GM10266 (cell line): ENCODE measurements at regions not wholly inside any gene's neighbourhood (a gene's known extent, or its start where the extent isn't known, plus 50 kb on each side); places are given as distances from the start of the nearest gene placed in this dataset.

Source experiments
- DNase-seq: peaks from one replicate; pipeline ENCODE4 v3.0.0; 2012; ENCODE audit errors: extremely low spot score
- CTCF ChIP-seq: IDR thresholded peaks from 2 replicates; pipeline ENCODE4 v1.5.1; 2012; ENCODE audit warnings: mild to moderate bottlenecking, low read depth; ENCODE audit not compliant: control insufficient read depth, insufficient read depth; ENCODE audit errors: missing control alignments

- DNase-seq = no peak
- no peak for TF ChIP-seq CTCF
These were observed 566.6 kb upstream of the EPHA7 start for GRCh38 chr6:93985953-93986352.

GRCh38 chr6:93975159-93975558 is 555.8 kb upstream of the EPHA7 start:
- no peak for DNase-seq
- no peak for TF ChIP-seq CTCF

- DNase-seq = no peak
These were observed 555.0 kb upstream of the EPHA7 start for GRCh38 chr6:93974332-93974731.

GRCh38 chr6:93972791-93973190 is 553.4 kb upstream of the EPHA7 start:
- DNase-seq = no peak
- TF ChIP-seq CTCF = no peak

More at GRCh38 chr6:93974332-93974731, 555.0 kb upstream of the EPHA7 start:
- TF ChIP-seq CTCF = no peak

- TF ChIP-seq CTCF = no peak
- no peak for DNase-seq
These were observed 551.3 kb upstream of the EPHA7 start for GRCh38 chr6:93970684-93971083.

GRCh38 chr6:93968126-93968525 is 548.8 kb upstream of the EPHA7 start:
- TF ChIP-seq CTCF = no peak
- no peak for DNase-seq

GRCh38 chr6:93964926-93965325 is 545.6 kb upstream of the EPHA7 start:
- DNase-seq = no peak
- no peak for TF ChIP-seq CTCF

GRCh38 chr6:93964321-93964720 is 545.0 kb upstream of the EPHA7 start:
- no peak for TF ChIP-seq CTCF
- no peak for DNase-seq
